Choroid plexus epithelial cell (primary cell): ENCODE measurements at regions not wholly inside any gene's neighbourhood (a gene's known extent, or its start where the extent isn't known, plus 50 kb on each side); places are given as distances from the start of the nearest gene placed in this dataset.

Source experiments
- DNase-seq: peaks from one replicate; pipeline ENCODE4 v3.0.0-alpha.2; 2010; ENCODE audit warnings: low read depth
- H3K4me3 ChIP-seq: 2 replicates; pipeline ENCODE4 v1.5.1; 2011; ENCODE audit warnings: low read depth, mild to moderate bottlenecking, control low read depth, low read length, moderate library complexity
- TF ChIP-seq, protein P1 (sequence below): conservative IDR thresholded peaks from 2 replicates; pipeline ENCODE4 v1.5.1; 2011; ENCODE audit warnings: low read depth, mild to moderate bottlenecking, control low read depth, inconsistent platforms, low read length, moderate library complexity

DNA sequence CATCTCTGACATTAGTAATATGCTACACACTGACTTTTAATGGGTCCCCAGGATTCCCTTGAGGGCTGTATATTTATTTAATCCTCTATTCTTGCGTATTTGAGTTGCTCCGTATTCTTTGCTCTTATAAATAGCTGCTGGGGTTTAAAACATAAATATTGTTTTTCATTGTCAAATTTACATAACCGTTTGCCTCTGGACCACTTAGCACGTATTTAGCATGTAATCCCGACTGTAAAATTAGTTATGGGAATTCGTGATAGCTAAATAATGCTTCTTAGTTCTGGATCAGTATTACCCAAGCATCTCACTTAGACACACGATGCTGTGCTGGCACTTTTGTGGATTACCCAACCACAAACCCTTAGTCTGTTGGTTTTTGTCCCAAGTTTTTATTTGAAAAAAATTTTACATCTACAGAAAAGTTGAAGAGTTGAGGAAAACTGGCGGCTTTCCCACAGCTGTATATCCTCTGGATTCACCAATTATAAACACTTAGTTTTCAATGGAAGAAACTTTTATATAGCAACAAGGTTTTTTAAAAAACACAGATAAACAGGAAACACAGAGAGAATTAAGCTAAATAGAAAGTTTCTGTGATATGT is 296.8 kb upstream of the TPM1 start:
- no peak for DNase-seq
- TF ChIP-seq, protein P1, sequence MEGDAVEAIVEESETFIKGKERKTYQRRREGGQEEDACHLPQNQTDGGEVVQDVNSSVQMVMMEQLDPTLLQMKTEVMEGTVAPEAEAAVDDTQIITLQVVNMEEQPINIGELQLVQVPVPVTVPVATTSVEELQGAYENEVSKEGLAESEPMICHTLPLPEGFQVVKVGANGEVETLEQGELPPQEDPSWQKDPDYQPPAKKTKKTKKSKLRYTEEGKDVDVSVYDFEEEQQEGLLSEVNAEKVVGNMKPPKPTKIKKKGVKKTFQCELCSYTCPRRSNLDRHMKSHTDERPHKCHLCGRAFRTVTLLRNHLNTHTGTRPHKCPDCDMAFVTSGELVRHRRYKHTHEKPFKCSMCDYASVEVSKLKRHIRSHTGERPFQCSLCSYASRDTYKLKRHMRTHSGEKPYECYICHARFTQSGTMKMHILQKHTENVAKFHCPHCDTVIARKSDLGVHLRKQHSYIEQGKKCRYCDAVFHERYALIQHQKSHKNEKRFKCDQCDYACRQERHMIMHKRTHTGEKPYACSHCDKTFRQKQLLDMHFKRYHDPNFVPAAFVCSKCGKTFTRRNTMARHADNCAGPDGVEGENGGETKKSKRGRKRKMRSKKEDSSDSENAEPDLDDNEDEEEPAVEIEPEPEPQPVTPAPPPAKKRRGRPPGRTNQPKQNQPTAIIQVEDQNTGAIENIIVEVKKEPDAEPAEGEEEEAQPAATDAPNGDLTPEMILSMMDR = no peak
- H3K4me3 ChIP-seq = no peak overlapping the region

DNA sequence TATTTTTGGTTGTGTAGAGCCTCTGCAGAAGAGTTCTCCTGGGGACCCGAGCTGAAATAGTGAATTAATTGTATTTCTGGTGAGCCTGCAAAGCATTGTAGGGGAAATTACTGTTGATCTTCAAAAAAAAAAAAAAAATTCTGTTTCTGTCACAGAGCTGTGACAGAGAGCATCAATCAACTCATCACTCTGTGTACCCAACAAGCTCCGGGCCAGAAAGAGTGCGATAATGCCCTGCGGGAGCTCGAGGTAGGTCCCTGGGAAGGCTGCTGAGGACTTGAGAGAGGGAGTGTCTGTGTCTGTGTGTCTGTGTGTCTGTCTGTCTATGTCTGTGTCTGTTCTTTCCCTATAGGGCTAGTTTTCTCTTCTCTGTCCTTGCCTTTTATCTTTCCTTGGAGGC is 294.4 kb upstream of the TPM1 start:
- no peak overlapping the region for H3K4me3 ChIP-seq
- no peak for DNase-seq
- TF ChIP-seq, protein P1 = no peak

DNA sequence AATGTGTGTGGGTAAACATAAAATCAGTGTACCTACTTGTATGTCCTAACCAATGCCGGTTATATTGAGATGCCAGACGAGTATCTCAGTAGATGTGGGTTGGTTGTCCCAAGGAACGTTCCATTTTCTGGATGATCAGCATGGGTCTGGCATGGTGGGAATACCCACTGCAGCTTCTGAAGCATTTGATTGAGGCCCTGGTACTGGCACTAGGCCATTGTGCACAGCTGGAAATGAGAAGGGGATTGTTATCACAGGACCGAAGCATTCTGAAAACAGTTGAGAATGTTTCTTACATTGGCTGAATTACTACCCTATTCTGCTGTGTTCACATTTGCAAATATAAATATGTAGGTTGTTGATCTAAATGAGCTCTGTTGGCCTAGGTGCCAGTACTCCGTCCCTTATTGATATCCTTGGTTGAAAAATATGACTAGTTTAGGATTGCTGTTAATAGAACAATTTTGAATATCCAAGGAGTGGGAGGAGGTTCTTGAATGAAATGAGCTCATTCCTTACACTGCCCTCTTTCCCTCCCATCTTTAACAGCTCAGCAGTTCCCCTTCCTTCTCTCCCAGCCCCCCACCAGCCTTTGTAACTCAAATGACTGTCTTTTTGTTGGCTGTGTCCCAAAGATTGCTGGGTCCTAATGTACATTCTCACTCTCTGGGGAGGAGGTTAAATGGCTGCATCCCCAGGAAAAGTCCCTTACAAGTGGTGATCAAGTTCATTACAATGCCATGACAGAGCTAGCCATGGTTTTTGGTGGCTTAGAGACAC is 293.3 kb upstream of the TPM1 start:
- TF ChIP-seq, protein P1 = no peak
- no peak overlapping the region for H3K4me3 ChIP-seq
- DNase-seq = no peak

DNA sequence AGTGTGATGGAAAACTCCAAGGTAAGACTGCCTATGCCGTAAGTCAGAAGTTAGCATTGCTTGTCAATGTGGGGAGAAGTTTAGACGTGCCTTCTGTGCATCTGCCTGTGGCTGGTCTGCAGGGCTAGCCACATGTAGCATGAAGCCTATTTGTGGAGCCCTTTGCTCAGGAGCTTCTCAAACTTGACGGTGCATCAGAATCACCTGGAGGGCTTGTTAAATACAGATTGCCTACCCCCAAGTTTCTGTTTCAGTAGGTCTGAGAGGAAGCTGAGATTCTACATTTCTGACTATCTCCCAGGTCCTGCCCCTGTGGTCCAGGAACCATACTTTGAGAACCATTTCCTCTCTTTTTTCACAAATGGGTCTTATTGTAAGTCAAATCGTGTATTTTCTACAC is 292.1 kb upstream of the TPM1 start:
- no peak overlapping the region for H3K4me3 ChIP-seq
- TF ChIP-seq, protein P1 = no peak
- DNase-seq = no peak

DNA sequence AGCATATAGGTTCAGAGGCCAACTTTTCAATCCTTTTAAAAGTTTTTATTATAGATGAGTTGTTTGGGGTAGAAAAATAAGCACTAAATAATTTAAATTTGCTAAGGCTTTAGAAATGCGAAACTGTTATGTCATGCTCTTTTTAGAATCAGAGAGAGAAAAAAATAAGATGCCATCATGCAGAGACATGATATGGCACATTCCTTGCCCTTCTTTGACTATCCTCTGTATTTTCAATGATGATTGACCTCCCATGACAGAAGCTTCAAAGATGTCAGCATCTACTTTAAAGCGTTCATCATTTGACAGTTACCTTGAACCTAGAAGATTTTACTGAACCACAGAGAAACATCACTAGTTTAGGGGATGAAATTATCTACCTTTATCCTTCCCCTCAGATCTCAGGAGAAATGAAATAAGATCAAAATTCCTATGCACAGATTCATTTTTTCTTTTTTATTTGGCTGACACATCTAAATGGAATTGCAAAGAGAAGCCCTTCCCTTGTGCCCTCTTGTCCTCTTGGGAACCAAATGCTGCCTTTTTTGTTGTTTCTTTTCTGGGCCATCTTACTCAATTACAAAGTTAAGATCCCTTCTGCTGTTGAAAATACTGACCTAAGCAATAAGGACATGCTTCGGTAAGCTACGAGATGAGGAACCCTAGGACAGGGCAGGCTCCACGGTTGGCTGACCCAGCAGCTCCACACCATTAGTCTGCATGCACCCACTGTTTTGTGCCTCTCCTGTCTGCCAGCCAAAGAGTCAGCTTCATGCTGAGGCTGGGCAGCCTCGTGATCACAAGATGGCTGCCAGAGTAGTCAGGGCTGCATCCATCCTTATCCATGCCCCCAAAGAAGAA is 289.7 kb upstream of the TPM1 start:
- TF ChIP-seq, protein P1 = no peak
- no peak for DNase-seq
- no peak overlapping the region for H3K4me3 ChIP-seq

DNA sequence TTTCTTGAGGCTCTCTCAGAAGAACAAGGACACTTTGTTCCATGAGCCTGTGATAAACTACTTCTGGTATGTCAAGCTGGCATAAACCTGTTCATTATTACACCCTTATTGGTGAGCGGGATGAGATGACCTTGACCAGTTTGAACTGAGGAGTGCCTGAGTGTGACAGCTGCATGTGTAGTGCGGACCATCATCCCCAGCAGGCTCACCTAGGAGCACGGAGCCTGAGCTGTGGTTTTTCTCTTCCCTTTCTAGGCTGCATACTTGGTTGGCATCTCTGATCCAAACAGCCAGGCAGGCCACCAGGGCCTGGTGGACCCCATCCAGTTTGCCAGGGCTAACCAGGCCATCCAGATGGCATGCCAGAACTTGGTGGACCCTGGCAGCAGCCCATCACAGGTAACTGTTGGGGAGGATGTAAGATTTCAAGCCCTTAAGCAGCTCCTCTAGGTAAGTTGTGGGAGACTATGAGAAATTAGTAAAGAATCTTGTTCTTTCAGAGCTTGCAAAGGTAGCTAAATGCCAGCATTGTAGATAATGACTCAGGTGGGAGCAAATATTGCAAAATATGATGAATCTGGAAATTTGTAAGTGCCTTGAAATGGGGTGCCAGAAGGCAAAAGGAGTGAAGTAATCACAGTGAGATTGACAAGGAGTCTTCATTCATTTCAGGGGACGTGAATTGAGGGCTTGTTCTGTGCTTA is 288.9 kb upstream of the TPM1 start:
- no peak for DNase-seq
- H3K4me3 ChIP-seq = no peak overlapping the region
- TF ChIP-seq, protein P1 = no peak
